Gastrocnemius medialis (tissue), 4 donors: ENCODE measurements at regions not wholly inside any gene's neighbourhood (a gene's known extent, or its start where the extent isn't known, plus 50 kb on each side); places are given as distances from the start of the nearest gene placed in this dataset.

ENCODE experiments used
- POLR2A ChIP-seq, 2 donors: fragments of 450-650 bp; IDR thresholded peaks; one replicate each; pipeline ENCODE4 v1.6.1; 2017; ENCODE audit warnings: antibody characterized with exemption in 2 of 2, mild to moderate bottlenecking in 2 of 2, moderate library complexity in 2 of 2
- TF ChIP-seq, protein P1 (sequence below), 5 experiments: fragments of 450-650 bp in 3 of 5; fragments of 200-600 bp in 2 of 5; sonication (generic) in 2 of 5; IDR thresholded peaks in 4 of 5; conservative IDR thresholded peaks in 1 of 5; 1 replicate in 4 of 5; 2 replicates in 1 of 5; pipeline ENCODE4 v1.5.1; 2016 to 2019; ENCODE audit warnings: antibody characterized with exemption in 5 of 5, mild to moderate bottlenecking in 3 of 5, moderate library complexity in 3 of 5

DNA sequence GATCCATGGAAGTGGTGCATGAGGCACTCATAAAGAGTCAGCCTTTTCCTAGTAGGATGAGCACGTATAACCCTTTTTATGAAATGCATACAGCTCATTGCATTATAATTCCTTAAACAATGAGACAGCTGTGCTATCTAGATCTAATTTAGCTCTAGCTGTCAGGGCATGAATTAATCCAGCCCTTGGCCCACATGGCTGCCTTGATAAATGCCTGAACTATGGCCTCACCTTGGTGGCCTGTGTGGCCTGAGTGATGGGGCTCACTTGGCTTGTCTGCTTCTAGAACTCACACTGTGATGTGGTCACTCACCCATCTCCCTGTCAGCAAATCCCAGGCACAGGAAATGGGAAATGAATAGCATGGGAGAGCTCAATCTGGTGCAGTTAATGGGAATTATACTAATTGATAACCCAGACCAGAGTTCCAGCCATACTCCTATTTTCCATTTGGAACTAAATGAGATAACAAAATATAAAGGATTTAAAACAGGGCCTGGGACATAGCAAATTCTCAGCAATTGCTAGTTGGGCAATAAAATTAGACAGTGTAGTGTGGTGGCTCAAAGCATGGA is 153.6 kb downstream of the HS3ST2 start:
- TF ChIP-seq, protein P1, sequence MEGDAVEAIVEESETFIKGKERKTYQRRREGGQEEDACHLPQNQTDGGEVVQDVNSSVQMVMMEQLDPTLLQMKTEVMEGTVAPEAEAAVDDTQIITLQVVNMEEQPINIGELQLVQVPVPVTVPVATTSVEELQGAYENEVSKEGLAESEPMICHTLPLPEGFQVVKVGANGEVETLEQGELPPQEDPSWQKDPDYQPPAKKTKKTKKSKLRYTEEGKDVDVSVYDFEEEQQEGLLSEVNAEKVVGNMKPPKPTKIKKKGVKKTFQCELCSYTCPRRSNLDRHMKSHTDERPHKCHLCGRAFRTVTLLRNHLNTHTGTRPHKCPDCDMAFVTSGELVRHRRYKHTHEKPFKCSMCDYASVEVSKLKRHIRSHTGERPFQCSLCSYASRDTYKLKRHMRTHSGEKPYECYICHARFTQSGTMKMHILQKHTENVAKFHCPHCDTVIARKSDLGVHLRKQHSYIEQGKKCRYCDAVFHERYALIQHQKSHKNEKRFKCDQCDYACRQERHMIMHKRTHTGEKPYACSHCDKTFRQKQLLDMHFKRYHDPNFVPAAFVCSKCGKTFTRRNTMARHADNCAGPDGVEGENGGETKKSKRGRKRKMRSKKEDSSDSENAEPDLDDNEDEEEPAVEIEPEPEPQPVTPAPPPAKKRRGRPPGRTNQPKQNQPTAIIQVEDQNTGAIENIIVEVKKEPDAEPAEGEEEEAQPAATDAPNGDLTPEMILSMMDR (IDR thresholded peaks at IDR 0.05 in 4 of 5, conservative IDR thresholded peaks at IDR 0.05 in 1 of 5): no peak
- TF ChIP-seq POLR2A (IDR thresholded peaks at IDR 0.05): no peak
